Prostate gland (tissue), 2 donors: ENCODE measurements at regions not wholly inside any gene's neighbourhood (a gene's known extent, or its start where the extent isn't known, plus 50 kb on each side); places are given as distances from the start of the nearest gene placed in this dataset.

Experiments
- POLR2A ChIP-seq: fragments of 450-650 bp; IDR thresholded peaks from one replicate; pipeline ENCODE4 v1.6.1; 2016; ENCODE audit warnings: antibody characterized with exemption, mild to moderate bottlenecking
- TF ChIP-seq, protein P1 (sequence below), 4 experiments: fragments of 200-600 bp in 2 of 4; fragments of 450-650 bp in 2 of 4; sonication (generic) in 2 of 4; IDR thresholded peaks; 1 replicate in 3 of 4; 2 replicates in 1 of 4; pipeline ENCODE4 v1.5.1; 2016 to 2019; ENCODE audit warnings: antibody characterized with exemption in 4 of 4, mild to moderate bottlenecking in 2 of 4, moderate library complexity in 2 of 4

GRCh38 chr1:173270243-173270642 lies 63.1 kb upstream of the TNFSF4 start:
- TF ChIP-seq, protein P1, sequence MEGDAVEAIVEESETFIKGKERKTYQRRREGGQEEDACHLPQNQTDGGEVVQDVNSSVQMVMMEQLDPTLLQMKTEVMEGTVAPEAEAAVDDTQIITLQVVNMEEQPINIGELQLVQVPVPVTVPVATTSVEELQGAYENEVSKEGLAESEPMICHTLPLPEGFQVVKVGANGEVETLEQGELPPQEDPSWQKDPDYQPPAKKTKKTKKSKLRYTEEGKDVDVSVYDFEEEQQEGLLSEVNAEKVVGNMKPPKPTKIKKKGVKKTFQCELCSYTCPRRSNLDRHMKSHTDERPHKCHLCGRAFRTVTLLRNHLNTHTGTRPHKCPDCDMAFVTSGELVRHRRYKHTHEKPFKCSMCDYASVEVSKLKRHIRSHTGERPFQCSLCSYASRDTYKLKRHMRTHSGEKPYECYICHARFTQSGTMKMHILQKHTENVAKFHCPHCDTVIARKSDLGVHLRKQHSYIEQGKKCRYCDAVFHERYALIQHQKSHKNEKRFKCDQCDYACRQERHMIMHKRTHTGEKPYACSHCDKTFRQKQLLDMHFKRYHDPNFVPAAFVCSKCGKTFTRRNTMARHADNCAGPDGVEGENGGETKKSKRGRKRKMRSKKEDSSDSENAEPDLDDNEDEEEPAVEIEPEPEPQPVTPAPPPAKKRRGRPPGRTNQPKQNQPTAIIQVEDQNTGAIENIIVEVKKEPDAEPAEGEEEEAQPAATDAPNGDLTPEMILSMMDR (IDR thresholded peaks at IDR 0.05): no peak
- TF ChIP-seq POLR2A: no peak
